K562 (cell line): ENCODE measurements at regions not wholly inside any gene's neighbourhood (a gene's known extent, or its start where the extent isn't known, plus 50 kb on each side); places are given as distances from the start of the nearest gene placed in this dataset.
A peak's percentile ranks its signal among the peaks of the same experiment; 100 is the strongest.

Source experiments
- ATF7 ChIP-seq: fragments of 450-650 bp; IDR thresholded peaks from 2 replicates; pipeline ENCODE4 v1.7.1; 2014; ENCODE audit warnings: mild to moderate bottlenecking, moderate library complexity
- BRD9 ChIP-seq: fragments of 450-650 bp; IDR thresholded peaks from 2 replicates; pipeline ENCODE4 v1.6.1; 2018; ENCODE audit warnings: low read depth; ENCODE audit not compliant: partially characterized antibody
- ELK3 ChIP-seq: fragments of 450-650 bp; formaldehyde crosslinking; IDR thresholded peaks from 2 replicates; pipeline ENCODE4 v1.4.0; 2020; ENCODE audit warnings: mild to moderate bottlenecking
- FOXK1 ChIP-seq: sonication (generic); formaldehyde crosslinking; IDR thresholded peaks from 2 replicates; pipeline ENCODE4 v1.8.0; 2022; ENCODE audit warnings: missing genetic modification reagents, mild to moderate bottlenecking, borderline replicate concordance
- HOMEZ ChIP-seq: fragments of 250-450 bp; sonication (Bioruptor Pico); IDR thresholded peaks from 2 replicates; pipeline ENCODE4 v1.4.0; 2020; ENCODE audit warnings: mild to moderate bottlenecking, moderate library complexity
- IRF9 ChIP-seq: fragments of 450-650 bp; IDR thresholded peaks from 2 replicates; pipeline ENCODE4 v1.6.1; 2016; ENCODE audit warnings: missing biosample characterization, missing genetic modification characterization
- KDM5B ChIP-seq: fragments of 200-600 bp; sonication (generic); IDR thresholded peaks from 2 replicates; pipeline ENCODE4 v1.6.1; 2012; ENCODE audit warnings: low read depth, mild to moderate bottlenecking, moderate library complexity, low read length, control low read depth, inconsistent platforms; ENCODE audit not compliant: insufficient replicate concordance
- KLF16 ChIP-seq: IDR thresholded peaks from 2 replicates; pipeline ENCODE4 v1.6.1; 2016; ENCODE audit warnings: antibody characterized with exemption
- NBN ChIP-seq: fragments of 450-650 bp; IDR thresholded peaks from 2 replicates; pipeline ENCODE4 v1.6.1; 2016; ENCODE audit warnings: low read depth, mild to moderate bottlenecking
- PATZ1 ChIP-seq: fragments of 250-450 bp; sonication (Bioruptor Pico); IDR thresholded peaks from 2 replicates; pipeline ENCODE4 v1.5.0; 2020; ENCODE audit warnings: mild to moderate bottlenecking, borderline replicate concordance
- POLR3A ChIP-seq: IDR thresholded peaks from 2 replicates; pipeline ENCODE4 v1.6.1; 2011; ENCODE audit warnings: borderline replicate concordance, mild to moderate bottlenecking, moderate library complexity; ENCODE audit not compliant: insufficient read length, insufficient read depth; ENCODE audit errors: extremely low read depth
- PRMT5 ChIP-seq: sonication (generic); formaldehyde crosslinking; IDR thresholded peaks from 2 replicates; pipeline ENCODE4 v1.5.0; 2020; ENCODE audit warnings: missing genetic modification reagents
- RUNX1 ChIP-seq: sonication (generic); IDR thresholded peaks from 2 replicates; pipeline ENCODE4 v1.6.1; 2016; ENCODE audit warnings: antibody characterized with exemption, low read depth
- SPI1 ChIP-seq: IDR thresholded peaks from 2 replicates; pipeline ENCODE4 v1.6.1; 2011; ENCODE audit warnings: low read depth, low read length, control low read depth, borderline replicate concordance
- XRCC5 ChIP-seq: fragments of 200-400 bp; formaldehyde crosslinking; IDR thresholded peaks from 2 replicates; pipeline ENCODE4 v1.6.1; 2017; ENCODE audit warnings: low read depth, mild to moderate bottlenecking, low read length
- YBX1 ChIP-seq: fragments of 450-650 bp; IDR thresholded peaks from 2 replicates; pipeline ENCODE4 v1.7.1; 2016; ENCODE audit warnings: mild to moderate bottlenecking
- ZBTB17 ChIP-seq: fragments of 450-650 bp; formaldehyde crosslinking; IDR thresholded peaks from 2 replicates; pipeline ENCODE4 v1.4.0; 2020; ENCODE audit warnings: mild to moderate bottlenecking
- ZNF140 ChIP-seq: fragments of 250-450 bp; sonication (Bioruptor Pico); IDR thresholded peaks from 2 replicates; pipeline ENCODE4 v1.8.0; 2021; ENCODE audit warnings: moderate library complexity, mild to moderate bottlenecking, inconsistent platforms
- ZNF384 ChIP-seq: IDR thresholded peaks from 2 replicates; pipeline ENCODE4 v1.6.1; 2012; ENCODE audit warnings: low read depth, low read length, improper control_type of control experiment
- ZNF395 ChIP-seq: fragments of 200-800 bp; sonication (Bioruptor generic); IDR thresholded peaks from 2 replicates; pipeline ENCODE4 v1.6.1; 2017; ENCODE audit warnings: missing genetic modification characterization, missing compliant biosample characterization
- ZNF445 ChIP-seq: fragments of 250-450 bp; sonication (Bioruptor Pico); IDR thresholded peaks from 2 replicates; pipeline ENCODE4 v1.4.0; 2020; ENCODE audit warnings: low read depth, mild to moderate bottlenecking, moderate library complexity
- ZNF551 ChIP-seq: fragments of 250-450 bp; sonication (Bioruptor Pico); IDR thresholded peaks from 2 replicates; pipeline ENCODE4 v1.5.0; 2021; ENCODE audit warnings: mild to moderate bottlenecking, moderate library complexity

- TF ChIP-seq BRD9 (peak; percentile 95), RUNX1 (0 out of 2 replicates have a peak, but pooled peaks have one; percentile 54), NBN (peak; percentile 98), ZNF395 (CRISPR knock-in tag) (peak; percentile 79; the same call in 1 of the 2 replicates), ZNF445 (no peak), ELK3 (no peak), PRMT5 (CRISPR knock-in tag) (no peak), SPI1 (0 out of 2 replicates have a peak, but pooled peaks have one; percentile 2), KLF16 (peak; percentile 97), PATZ1 (no peak), ZBTB17 (peak; percentile 55; the same call in 1 of the 2 replicates), XRCC5 (no peak), ZNF384 (no peak), ZNF551 (CRISPR knock-in tag) (no peak), IRF9 (tag) (no peak), POLR3A (no peak), YBX1 (no peak), KDM5B (no peak), ATF7 (peak; percentile 96), FOXK1 (CRISPR knock-in tag) (no peak), ZNF140 (CRISPR knock-in tag) (no peak), HOMEZ (no peak)
Observed at GRCh38 chr17:27986805-27987684, 55.4 kb upstream of the NLK start (continued).
